Skeletal muscle tissue (tissue), 3 donors: ENCODE measurements at regions not wholly inside any gene's neighbourhood (a gene's known extent, or its start where the extent isn't known, plus 50 kb on each side); places are given as distances from the start of the nearest gene placed in this dataset.

ENCODE experiments used
- H3K27ac ChIP-seq: one replicate; pipeline ENCODE4 v1.7.0; 2013; ENCODE audit warnings: mild to moderate bottlenecking, low read depth, low read length, inconsistent platforms
- H3K27me3 ChIP-seq, 3 donors: one replicate each; pipeline ENCODE4 v1.7.0; 2013; ENCODE audit warnings: low read length in 3 of 3; ENCODE audit not compliant: control insufficient read depth in 3 of 3, insufficient read depth in 3 of 3
- H3K36me3 ChIP-seq, 3 donors: one replicate each; pipeline ENCODE4 v1.7.0; 2013; ENCODE audit warnings: low read length in 3 of 3; ENCODE audit not compliant: control insufficient read depth in 3 of 3, insufficient read depth in 3 of 3
- H3K4me1 ChIP-seq, 3 donors: one replicate each; pipeline ENCODE4 v1.7.0; 2013; ENCODE audit warnings: low read length in 3 of 3, mild to moderate bottlenecking in 3 of 3; ENCODE audit not compliant: control insufficient read depth in 3 of 3, insufficient read depth in 3 of 3
- H3K4me3 ChIP-seq, 3 donors: one replicate each; pipeline ENCODE4 v1.7.0; 2013; ENCODE audit warnings: low read length in 3 of 3
- H3K9ac ChIP-seq, 3 donors: one replicate each; pipeline ENCODE4 v1.7.0; 2013; ENCODE audit warnings: low read length in 3 of 3, mild to moderate bottlenecking in 3 of 3, moderate library complexity in 2 of 3, low read depth in 1 of 3
- H3K9me3 ChIP-seq, 3 donors: one replicate each; pipeline ENCODE4 v1.7.0; 2013; ENCODE audit warnings: low read length in 3 of 3; ENCODE audit not compliant: control insufficient read depth in 3 of 3
- donor health status: Osteomylitis.

DNA sequence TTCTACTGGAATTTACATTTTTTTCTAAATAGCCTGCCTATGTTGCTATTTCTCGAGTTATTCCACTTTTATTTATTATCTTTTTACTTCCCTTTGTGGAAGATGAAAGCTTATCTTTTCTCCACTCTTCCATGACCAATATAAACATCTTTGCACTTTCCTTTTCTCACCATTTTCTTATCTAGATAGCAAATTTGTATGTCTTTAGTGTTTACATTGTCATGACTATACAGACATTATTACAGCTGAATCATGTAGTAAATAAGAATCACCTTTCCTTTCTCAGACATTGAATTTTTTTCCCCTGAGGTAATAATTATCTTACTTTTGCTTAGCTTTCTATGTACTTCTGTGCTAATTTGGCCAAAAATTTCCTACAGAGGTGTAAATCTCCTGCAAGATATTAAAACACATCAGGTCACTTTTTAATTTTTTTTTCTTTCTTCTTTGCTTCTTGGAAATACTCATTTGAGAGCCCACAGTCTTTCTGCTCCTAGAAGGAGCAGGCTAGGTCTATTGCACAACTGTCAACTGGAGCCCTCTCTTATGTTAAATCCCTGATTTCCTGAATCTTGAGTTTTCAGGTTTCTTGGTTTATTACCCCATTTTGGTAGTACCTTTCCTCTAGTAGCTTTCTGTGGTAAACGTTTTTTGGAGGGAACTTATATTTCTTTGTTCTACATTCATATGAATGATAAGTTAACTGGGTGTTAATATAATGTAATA lies 109.0 kb upstream of the ATP2B1 start:
- Histone ChIP-seq H3K4me3 (no peak overlapping the region), H3K9me3 (no peaks in the 10 kb centered on the region), H3K27me3 (no peaks in the 10 kb centered on the region), H3K36me3 (no peaks in the 10 kb centered on the region), H3K4me1 (no peaks in the 10 kb centered on the region), H3K9ac (no peak overlapping the region), H3K27ac (no peak overlapping the region)

DNA sequence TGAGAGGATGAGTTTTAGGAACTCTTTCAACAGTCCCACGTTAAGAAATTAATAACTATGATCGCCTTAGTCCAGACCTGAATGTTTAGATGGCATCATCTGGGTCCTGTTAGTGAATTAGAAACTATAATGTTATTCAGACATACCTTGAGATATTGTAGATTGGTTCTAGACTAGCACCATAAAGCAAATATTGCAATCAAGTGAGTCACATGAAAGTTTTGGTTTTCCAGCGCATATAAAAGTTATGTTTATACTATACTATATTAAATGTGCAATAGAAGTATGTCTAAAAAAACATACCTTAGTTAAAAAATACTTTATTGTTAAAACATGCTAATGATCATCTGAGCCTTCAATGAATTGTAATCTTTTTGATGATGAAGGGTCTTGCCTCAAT lies 106.6 kb upstream of the ATP2B1 start:
- H3K27ac ChIP-seq = no peak overlapping the region
- H3K9ac ChIP-seq = no peak overlapping the region
- H3K4me3 ChIP-seq = no peak overlapping the region
- H3K4me1 ChIP-seq = no peaks in the 10 kb centered on the region
- H3K9me3 ChIP-seq = no peaks in the 10 kb centered on the region
- no peaks in the 10 kb centered on the region for H3K36me3 ChIP-seq
- no peaks in the 10 kb centered on the region for H3K27me3 ChIP-seq

DNA sequence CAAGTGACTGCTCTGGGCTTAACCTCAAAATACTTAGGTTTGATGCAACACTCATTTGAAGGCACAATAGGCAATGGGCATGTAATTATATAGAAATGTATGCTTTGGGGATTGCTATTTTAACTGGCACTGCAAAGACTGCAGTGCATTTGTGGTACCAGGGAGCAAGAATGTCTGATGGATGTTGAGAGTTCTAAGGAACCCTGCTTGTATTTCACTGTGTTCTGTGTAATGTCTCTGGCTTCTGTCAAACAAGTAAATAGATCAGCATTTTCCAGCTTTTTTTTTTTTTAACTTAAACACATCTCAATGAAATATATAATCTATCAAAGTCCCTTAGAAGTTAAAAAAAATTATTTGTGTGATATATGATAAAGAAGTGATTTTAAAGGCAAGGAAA lies 94.8 kb upstream of the ATP2B1 start:
- Histone ChIP-seq H3K9ac (no peak overlapping the region), H3K27me3 (no peaks in the 10 kb centered on the region), H3K4me1 (no peaks in the 10 kb centered on the region), H3K36me3 (no peaks in the 10 kb centered on the region), H3K27ac (no peak overlapping the region), H3K9me3 (no peaks in the 10 kb centered on the region), H3K4me3 (no peak overlapping the region)

DNA sequence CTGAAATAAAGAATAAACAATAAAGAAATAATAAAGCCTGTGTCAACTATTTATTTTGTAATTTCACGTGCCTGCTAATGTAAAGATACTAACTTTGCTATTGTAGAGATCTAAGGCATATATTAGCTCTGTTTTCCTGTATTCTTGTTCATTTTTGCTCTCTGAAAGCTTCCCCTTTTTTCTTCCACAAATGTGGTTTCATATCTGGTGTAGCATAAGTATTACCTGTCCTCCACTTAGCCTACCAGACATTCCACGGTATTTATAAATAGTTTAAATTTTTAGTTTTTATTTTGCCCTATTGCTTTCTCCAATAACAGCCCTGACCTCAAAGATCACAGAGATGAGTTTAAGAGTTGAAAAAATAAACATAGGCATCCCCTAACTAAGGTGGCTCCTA lies 92.6 kb upstream of the ATP2B1 start:
- no peak overlapping the region for H3K27ac ChIP-seq
- no peak overlapping the region for H3K4me3 ChIP-seq

DNA sequence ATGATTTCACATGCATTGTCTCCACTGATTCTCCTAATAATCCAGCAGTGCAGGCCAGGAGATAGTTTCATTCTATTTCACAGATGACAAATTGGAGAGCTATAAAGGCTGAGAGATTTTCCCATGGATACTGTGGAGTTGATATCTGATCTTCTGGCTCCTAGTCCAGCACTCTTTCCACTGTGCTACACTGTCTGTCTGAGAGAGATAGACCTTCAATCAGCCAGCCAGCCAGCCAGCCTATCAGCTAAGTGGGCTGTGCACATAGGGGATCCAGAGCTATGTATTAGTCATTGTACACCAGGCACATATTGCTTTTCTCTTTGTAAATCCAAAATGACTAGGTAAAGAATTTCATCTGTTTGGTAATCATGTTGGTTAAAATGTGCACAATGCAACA lies 91.8 kb upstream of the ATP2B1 start:
- Histone ChIP-seq H3K9ac (no peak overlapping the region), H3K4me3 (no peak overlapping the region), H3K27ac (no peak overlapping the region), H3K36me3 (no peaks in the 10 kb centered on the region), H3K27me3 (no peaks in the 10 kb centered on the region), H3K9me3 (no peaks in the 10 kb centered on the region), H3K4me1 (no peaks in the 10 kb centered on the region)

More for the DNA sequence above, 92.6 kb upstream of the ATP2B1 start:
- Histone ChIP-seq H3K36me3 (no peaks in the 10 kb centered on the region), H3K4me1 (no peaks in the 10 kb centered on the region), H3K27me3 (no peaks in the 10 kb centered on the region), H3K9me3 (no peaks in the 10 kb centered on the region), H3K9ac (no peak overlapping the region)

DNA sequence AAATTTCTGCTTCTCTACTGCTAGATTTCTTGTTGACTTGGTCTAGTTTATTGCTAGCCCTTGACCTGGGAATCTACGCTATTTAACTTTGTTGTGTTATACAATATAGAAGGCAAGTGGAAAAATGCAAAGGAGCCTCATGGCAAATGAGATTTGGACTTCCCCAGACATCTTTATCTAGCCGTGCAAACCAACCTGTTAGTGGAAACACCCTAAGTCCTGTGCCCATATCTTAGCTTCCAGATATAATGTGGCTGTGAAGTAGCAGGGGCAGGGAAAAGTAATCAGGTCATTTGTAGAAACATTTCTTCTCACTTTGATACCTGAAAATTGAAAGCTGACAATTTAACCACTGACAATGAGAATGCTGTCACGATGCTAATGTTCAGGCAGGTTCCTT lies 90.7 kb upstream of the ATP2B1 start:
- Histone ChIP-seq H3K36me3 (no peaks in the 10 kb centered on the region), H3K9ac (no peak overlapping the region), H3K27ac (no peak overlapping the region), H3K4me3 (no peak overlapping the region), H3K4me1 (no peaks in the 10 kb centered on the region), H3K27me3 (no peaks in the 10 kb centered on the region), H3K9me3 (no peaks in the 10 kb centered on the region)

DNA sequence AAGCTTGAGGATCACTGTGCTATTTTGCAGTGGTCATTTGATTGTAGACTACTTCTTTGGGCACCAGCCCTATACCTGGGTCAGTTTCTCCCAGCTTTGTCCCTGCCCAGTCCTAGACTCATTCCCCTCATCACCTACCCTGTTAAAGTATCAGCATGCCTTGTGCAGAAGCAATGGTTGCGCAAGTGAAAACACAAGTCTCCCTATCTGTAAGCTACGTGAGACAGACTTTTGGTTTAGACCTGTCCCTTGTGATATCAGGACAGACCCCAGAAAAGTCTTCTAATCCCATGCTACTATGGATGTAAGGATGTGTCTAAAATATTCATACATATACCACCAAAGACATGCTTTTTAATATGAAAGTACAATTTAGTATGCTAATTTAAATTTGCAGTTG lies 88.8 kb upstream of the ATP2B1 start:
- H3K4me3 ChIP-seq = no peak overlapping the region
- no peak overlapping the region for H3K27ac ChIP-seq
- no peaks in the 10 kb centered on the region for H3K27me3 ChIP-seq
- no peak overlapping the region for H3K9ac ChIP-seq
- H3K36me3 ChIP-seq = no peaks in the 10 kb centered on the region
- no peaks in the 10 kb centered on the region for H3K4me1 ChIP-seq
- no peaks in the 10 kb centered on the region for H3K9me3 ChIP-seq

DNA sequence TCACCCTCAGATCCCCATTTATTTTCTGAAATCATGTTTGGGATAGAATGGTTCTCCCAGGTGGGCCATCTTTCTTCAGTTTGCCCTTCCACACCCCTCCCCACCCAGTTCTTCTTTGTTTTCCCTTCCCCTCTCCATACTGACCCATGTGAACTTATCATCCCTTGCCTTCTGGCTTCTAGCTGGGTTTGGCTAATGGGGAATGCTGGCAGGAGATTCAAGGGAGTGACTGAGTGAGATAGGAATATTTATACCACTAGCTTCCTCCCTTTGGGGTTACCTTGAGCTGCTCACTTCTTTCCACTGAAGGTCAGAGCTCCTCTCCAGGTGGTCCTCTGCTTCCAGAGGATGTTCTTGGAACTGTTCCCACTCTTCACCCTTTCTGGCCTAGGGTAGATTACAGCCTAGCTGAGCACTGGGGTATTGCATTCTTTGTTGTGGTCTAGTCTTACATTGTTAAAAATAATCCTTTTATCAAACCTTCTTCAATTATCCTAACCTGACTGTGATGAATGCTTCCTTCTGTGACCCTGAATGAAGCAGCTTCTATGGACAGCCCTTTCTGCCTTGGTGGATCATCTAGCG lies 88.3 kb upstream of the ATP2B1 start:
- no peak overlapping the region for H3K9ac ChIP-seq
- no peaks in the 10 kb centered on the region for H3K4me1 ChIP-seq
- H3K27me3 ChIP-seq = no peaks in the 10 kb centered on the region
- H3K27ac ChIP-seq = no peak overlapping the region
- H3K9me3 ChIP-seq = no peaks in the 10 kb centered on the region
- no peaks in the 10 kb centered on the region for H3K36me3 ChIP-seq
- H3K4me3 ChIP-seq = no peak overlapping the region

DNA sequence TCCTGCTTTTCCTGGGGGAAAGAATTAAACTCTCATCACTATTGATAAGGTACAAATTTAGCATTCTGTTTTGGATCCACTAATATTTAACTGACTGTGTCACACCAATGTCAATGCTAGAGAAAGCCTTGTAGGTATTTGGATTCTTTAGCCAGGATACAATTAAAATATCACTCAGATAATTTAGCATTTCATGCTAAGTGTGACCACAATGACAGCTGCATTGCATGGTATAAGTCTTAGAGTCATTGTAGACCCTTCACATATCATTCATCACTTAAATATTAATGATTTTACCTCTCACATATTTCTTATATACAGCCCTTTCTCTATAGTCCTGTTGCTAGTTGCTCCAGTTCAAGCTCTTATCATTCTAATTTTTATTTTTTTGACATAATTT lies 85.3 kb upstream of the ATP2B1 start:
- Histone ChIP-seq H3K9me3 (no peaks in the 10 kb centered on the region), H3K4me1 (no peaks in the 10 kb centered on the region), H3K9ac (no peak overlapping the region), H3K27ac (no peak overlapping the region), H3K4me3 (no peak overlapping the region), H3K27me3 (no peaks in the 10 kb centered on the region), H3K36me3 (no peaks in the 10 kb centered on the region)

DNA sequence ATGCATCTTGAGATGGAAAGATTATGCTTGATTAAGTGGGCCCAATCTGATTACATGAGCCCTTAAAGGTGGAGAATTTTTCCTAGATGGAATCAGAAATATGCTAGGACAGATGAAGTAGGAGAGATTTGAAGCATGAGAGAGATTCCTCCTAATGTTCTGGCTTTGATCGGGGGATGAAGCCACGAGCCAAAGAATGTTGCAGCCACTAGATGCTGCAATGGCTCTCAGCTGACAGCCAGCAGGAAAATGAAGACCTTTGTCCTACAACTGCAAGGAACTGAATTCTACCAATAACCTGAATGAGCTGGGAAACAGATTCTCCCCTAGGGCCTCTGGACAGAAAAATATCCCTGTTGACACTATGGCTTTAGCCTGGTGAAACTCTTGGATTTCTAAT lies 82.6 kb upstream of the ATP2B1 start:
- no peak overlapping the region for H3K27ac ChIP-seq
- H3K36me3 ChIP-seq = no peaks in the 10 kb centered on the region
- H3K4me3 ChIP-seq = no peak overlapping the region
- H3K27me3 ChIP-seq = no peaks in the 10 kb centered on the region
- H3K4me1 ChIP-seq = no peaks in the 10 kb centered on the region
- H3K9me3 ChIP-seq = no peaks in the 10 kb centered on the region
- H3K9ac ChIP-seq = no peak overlapping the region
